GM23338 (cell line): ENCODE measurements at regions not wholly inside any gene's neighbourhood (a gene's known extent, or its start where the extent isn't known, plus 50 kb on each side); places are given as distances from the start of the nearest gene placed in this dataset.

Source experiments
- ATAC-seq: fragments of 200-7000 bp; cut with Tn5 transposase; 3 replicates; pipeline ENCODE4 v1.9.1; 2020
- DNase-seq: peaks from one replicate; pipeline ENCODE4 v3.0.0-alpha.2; 2015; ENCODE audit warnings: low spot score
- H2AFZ ChIP-seq: fragments of 200-600 bp; sonication (generic); 2 replicates; pipeline ENCODE4 v1.8.0; 2016; ENCODE audit warnings: antibody characterized with exemption, mild to moderate bottlenecking, moderate library complexity
- H3F3A ChIP-seq: fragments of 200-600 bp; sonication (generic); replicated peaks from 2 replicates; pipeline ENCODE4 v1.8.0; 2017; ENCODE audit warnings: antibody characterized with exemption, mixed run types, low read depth
- H3K27ac ChIP-seq: fragments of 200-600 bp; sonication (generic); 2 replicates; pipeline ENCODE4 v1.6.1; 2016; ENCODE audit warnings: low read depth
- H3K27me3 ChIP-seq: fragments of 200-600 bp; sonication (generic); 2 replicates; pipeline ENCODE4 v1.8.0; 2016; ENCODE audit warnings: mild to moderate bottlenecking, mixed run types, moderate library complexity; ENCODE audit not compliant: insufficient read depth
- H3K36me3 ChIP-seq: fragments of 200-600 bp; sonication (generic); 2 replicates; pipeline ENCODE4 v1.8.0; 2016; ENCODE audit warnings: mild to moderate bottlenecking; ENCODE audit not compliant: insufficient read depth
- H3K4me1 ChIP-seq: fragments of 200-600 bp; sonication (generic); 2 replicates; pipeline ENCODE4 v1.8.0; 2016; ENCODE audit warnings: mild to moderate bottlenecking, moderate library complexity; ENCODE audit not compliant: insufficient read depth
- H3K4me2 ChIP-seq: fragments of 200-600 bp; sonication (generic); 2 replicates; pipeline ENCODE4 v1.7.1; 2017; ENCODE audit warnings: mixed run types
- H3K4me3 ChIP-seq: fragments of 200-600 bp; sonication (generic); 2 replicates; pipeline ENCODE4 v1.6.1; 2016; ENCODE audit warnings: mixed run types
- H3K79me2 ChIP-seq: fragments of 200-600 bp; sonication (generic); replicated peaks from 2 replicates; pipeline ENCODE4 v1.8.0; 2017; ENCODE audit warnings: mild to moderate bottlenecking; ENCODE audit not compliant: insufficient read depth
- H3K9me2 ChIP-seq: fragments of 200-600 bp; sonication (generic); 2 replicates; pipeline ENCODE4 v1.8.0; 2017; ENCODE audit not compliant: insufficient read depth
- H4K20me1 ChIP-seq: fragments of 200-600 bp; sonication (generic); replicated peaks from 2 replicates; pipeline ENCODE4 v1.8.0; 2017; ENCODE audit warnings: mild to moderate bottlenecking; ENCODE audit not compliant: insufficient read depth
- H3K27ac Mint-ChIP-seq: 2 replicates; pipeline ENCODE4 v1.8.0; 2020; ENCODE audit warnings: inconsistent platforms, mild to moderate bottlenecking, moderate library complexity, mixed read lengths
- H3K27me3 Mint-ChIP-seq: 3 replicates; pipeline ENCODE4 v1.8.0; 2022; ENCODE audit warnings: low read depth, mild to moderate bottlenecking, moderate library complexity, mixed read lengths, inconsistent platforms; ENCODE audit not compliant: insufficient read depth, poor library complexity
- H3K36me3 Mint-ChIP-seq: 3 replicates; pipeline ENCODE4 v1.8.0; 2021; ENCODE audit warnings: low read depth, mild to moderate bottlenecking, inconsistent platforms, moderate library complexity, mixed read lengths
- H3K4me1 Mint-ChIP-seq: 3 replicates; pipeline ENCODE4 v1.8.0; 2020; ENCODE audit warnings: mild to moderate bottlenecking, inconsistent platforms, mixed read lengths
- H3K4me3 Mint-ChIP-seq: 3 replicates; pipeline ENCODE4 v1.8.0; 2021; ENCODE audit warnings: moderate library complexity, mild to moderate bottlenecking, inconsistent platforms, mixed read lengths
- H3K9me3 Mint-ChIP-seq: 3 replicates; pipeline ENCODE4 v1.8.0; 2020; ENCODE audit warnings: moderate library complexity, mild to moderate bottlenecking, inconsistent platforms, mixed read lengths
- CREB1 ChIP-seq: fragments of 250-450 bp; sonication (Bioruptor Pico); IDR thresholded peaks from 2 replicates; pipeline ENCODE4 v1.5.0; 2020; ENCODE audit warnings: low read depth, mild to moderate bottlenecking, moderate library complexity
- CTCF ChIP-seq, 2 experiments: fragments of 200-600 bp in 1 of 2; sonication (generic) in 1 of 2; conservative IDR thresholded peaks; 2 replicates each; pipeline versions ENCODE4 v1.5.1 to v1.6.1; 2016 to 2017; ENCODE audit warnings: antibody characterized with exemption in 2 of 2, low read depth in 2 of 2, mild to moderate bottlenecking in 2 of 2, moderate library complexity in 1 of 2
- ETS1 ChIP-seq: IDR thresholded peaks from 2 replicates; pipeline ENCODE4 v1.6.1; 2016; ENCODE audit warnings: antibody characterized with exemption
- EZH2 ChIP-seq: fragments of 200-600 bp; sonication (generic); IDR thresholded peaks from one replicate; pipeline ENCODE4 v1.8.0; 2017; ENCODE audit warnings: antibody characterized with exemption, mild to moderate bottlenecking, low read depth; ENCODE audit not compliant: unreplicated experiment
- EZH2phosphoT487 ChIP-seq: fragments of 200-600 bp; sonication (generic); IDR thresholded peaks from one replicate; pipeline ENCODE4 v1.8.1; 2018; ENCODE audit warnings: antibody characterized with exemption; ENCODE audit not compliant: unreplicated experiment
- JUNB ChIP-seq: IDR thresholded peaks from one replicate; pipeline ENCODE4 v1.6.1; 2016; ENCODE audit warnings: antibody characterized with exemption; ENCODE audit not compliant: unreplicated experiment
- NANOG ChIP-seq: IDR thresholded peaks from 2 replicates; pipeline ENCODE4 v1.6.1; 2016; ENCODE audit warnings: antibody characterized with exemption, borderline replicate concordance
- POLR2AphosphoS5 ChIP-seq: IDR thresholded peaks from 2 replicates; pipeline ENCODE4 v1.6.1; 2016; ENCODE audit warnings: antibody characterized with exemption, low read depth
- REST ChIP-seq: IDR thresholded peaks from one replicate; pipeline ENCODE4 v1.6.1; 2018; ENCODE audit warnings: antibody characterized with exemption; ENCODE audit not compliant: unreplicated experiment
- STAT1 ChIP-seq: IDR thresholded peaks from one replicate; pipeline ENCODE4 v1.6.1; 2016; ENCODE audit warnings: antibody characterized with exemption; ENCODE audit not compliant: unreplicated experiment
- ZNF114 ChIP-seq: fragments of 250-450 bp; sonication (Bioruptor Pico); IDR thresholded peaks from 2 replicates; pipeline ENCODE4 v1.5.0; 2020; ENCODE audit warnings: mild to moderate bottlenecking, moderate library complexity
- ZNF331 ChIP-seq: fragments of 250-450 bp; sonication (Bioruptor Pico); IDR thresholded peaks from 2 replicates; pipeline ENCODE4 v1.5.0; 2020; ENCODE audit warnings: low read depth, mild to moderate bottlenecking, moderate library complexity
- ZNF462 ChIP-seq: fragments of 250-450 bp; sonication (Bioruptor Pico); IDR thresholded peaks from 2 replicates; pipeline ENCODE4 v1.5.0; 2020; ENCODE audit warnings: mild to moderate bottlenecking, moderate library complexity

- Mint-ChIP-seq H3K36me3 (no peaks in the 10 kb centered on the region), H3K4me1 (no peaks in the 10 kb centered on the region; the same call in 2 of the 3 replicates), H3K27ac (no peak overlapping the region), H3K27me3 (no peaks in the 10 kb centered on the region), H3K9me3 (no peaks in the 10 kb centered on the region), H3K4me3 (no peak overlapping the region)
- Histone ChIP-seq H3K27me3 (no peaks in the 10 kb centered on the region), H3K36me3 (no peaks in the 10 kb centered on the region; the same call in 1 of the 2 replicates), H4K20me1 (no peaks in the 10 kb centered on the region), H3K9me2 (peaks cover 26% of the 10 kb centered on the region), H2AFZ (peak overlapping the region; percentile 43; the same call in 1 of the 2 replicates), H3K4me2 (no peak overlapping the region), H3K79me2 (no peaks in the 10 kb centered on the region), H3K27ac (no peak overlapping the region), H3K4me1 (peaks cover 9% of the 10 kb centered on the region; the same call in 1 of the 2 replicates), H3F3A (no peaks in the 10 kb centered on the region), H3K4me3 (no peak overlapping the region)
- TF ChIP-seq CTCF (conservative IDR thresholded peaks at IDR 0.05; ENCODE audit: low read depth in 2 of 2) (no peak), NANOG (no peak), ETS1 (no peak), REST (no peak), ZNF114 (no peak), STAT1 (no peak), CREB1 (CRISPR knock-in tag) (no peak), ZNF331 (CRISPR knock-in tag) (no peak), POLR2AphosphoS5 (no peak), EZH2 (no peak), JUNB (no peak), EZH2phosphoT487 (no peak), ZNF462 (CRISPR knock-in tag) (no peak)
- no peak for ATAC-seq
- no peak for DNase-seq
Observed at GRCh38 chr9:99556998-99557397, 264.7 kb upstream of the NR4A3 start.
